Fibroblast of lung (primary cell): ENCODE measurements at regions not wholly inside any gene's neighbourhood (a gene's known extent, or its start where the extent isn't known, plus 50 kb on each side); places are given as distances from the start of the nearest gene placed in this dataset.

ENCODE experiments used
- DNase-seq, 2 donors: peaks; one replicate each; pipeline versions ENCODE4 v3.0.0 to v3.0.0-alpha.2; 2010; ENCODE audit warnings: low read depth in 2 of 2
- H2AFZ ChIP-seq: 2 replicates; pipeline ENCODE4 v1.5.1; 2012; ENCODE audit warnings: low read length, control low read depth, inconsistent platforms
- H3K27ac ChIP-seq: 2 replicates; pipeline ENCODE4 v1.5.1; 2011; ENCODE audit warnings: low read length, control low read depth; ENCODE audit not compliant: insufficient read depth
- H3K27me3 ChIP-seq: 2 replicates; pipeline ENCODE4 v1.5.1; 2011; ENCODE audit warnings: mild to moderate bottlenecking, low read length; ENCODE audit not compliant: control insufficient read depth, insufficient read depth
- H3K36me3 ChIP-seq: 2 replicates; pipeline ENCODE4 v1.5.1; 2011; ENCODE audit warnings: low read length; ENCODE audit not compliant: control insufficient read depth, insufficient read depth
- H3K4me1 ChIP-seq: 2 replicates; pipeline ENCODE4 v1.5.1; 2011; ENCODE audit warnings: low read length; ENCODE audit not compliant: control insufficient read depth, insufficient read depth; ENCODE audit errors: extremely low read depth
- H3K4me2 ChIP-seq: 2 replicates; pipeline ENCODE4 v1.5.1; 2011; ENCODE audit warnings: low read length, control low read depth; ENCODE audit not compliant: insufficient read depth; ENCODE audit errors: extremely low read depth
- H3K4me3 ChIP-seq, 4 experiments: fragments of 200-600 bp in 1 of 4; sonication (generic) in 1 of 4; replicated peaks in 1 of 4; 2 replicates each; pipeline ENCODE4 v1.5.1; 2011 to 2016; ENCODE audit warnings: low read length in 4 of 4, low read depth in 3 of 4, mild to moderate bottlenecking in 3 of 4, control low read depth in 2 of 4, inconsistent platforms in 1 of 4, mixed read lengths in 1 of 4; ENCODE audit not compliant: insufficient read depth in 1 of 4; ENCODE audit errors: control extremely low read depth in 1 of 4
- H3K79me2 ChIP-seq: 2 replicates; pipeline ENCODE4 v1.5.1; 2012; ENCODE audit warnings: mild to moderate bottlenecking, low read length, inconsistent platforms; ENCODE audit not compliant: control insufficient read depth, insufficient read depth
- H3K9ac ChIP-seq: 2 replicates; pipeline ENCODE4 v1.5.1; 2011; ENCODE audit warnings: mild to moderate bottlenecking, low read length, control low read depth; ENCODE audit not compliant: insufficient read depth
- H3K9me3 ChIP-seq: 2 replicates; pipeline ENCODE4 v1.5.1; 2012; ENCODE audit warnings: low read depth, low read length; ENCODE audit not compliant: control insufficient read depth, insufficient read depth
- H4K20me1 ChIP-seq: 2 replicates; pipeline ENCODE4 v1.5.1; 2011; ENCODE audit warnings: low read length; ENCODE audit not compliant: control insufficient read depth, insufficient read depth; ENCODE audit errors: extremely low read depth
- CTCF ChIP-seq, 2 donors: IDR thresholded peaks in 1 of 2; conservative IDR thresholded peaks in 1 of 2; 1 replicate in 1 of 2; 2 replicates in 1 of 2; pipeline ENCODE4 v1.5.1; 2011 to 2012; ENCODE audit warnings: low read length in 2 of 2, control low read depth in 1 of 2, inconsistent platforms in 1 of 2, low read depth in 1 of 2, mild to moderate bottlenecking in 1 of 2
- EZH2 ChIP-seq: IDR thresholded peaks from 2 replicates; pipeline ENCODE4 v1.5.1; 2012; ENCODE audit warnings: low read length, control low read depth, mild to moderate bottlenecking; ENCODE audit errors: missing control alignments

GRCh38 chr9:120040896-120041295, 539.1 kb downstream of the CDK5RAP2 start:
- no peak overlapping the region for H3K27ac ChIP-seq
- no peaks in the 10 kb centered on the region for H4K20me1 ChIP-seq
- no peak overlapping the region for H3K4me2 ChIP-seq
- no peak overlapping the region for H3K4me3 ChIP-seq
- H3K9me3 ChIP-seq, result no peaks in the 10 kb centered on the region
- H2AFZ ChIP-seq, result no peak overlapping the region
- H3K79me2 ChIP-seq, result no peaks in the 10 kb centered on the region
- TF ChIP-seq CTCF (conservative IDR thresholded peaks at IDR 0.05 in 1 of 2, IDR thresholded peaks at IDR 0.05 in 1 of 2; ENCODE audit: low read depth in 1 of 2, low read length in 2 of 2), result no peak
- no peak for TF ChIP-seq EZH2
- no peaks in the 10 kb centered on the region for H3K36me3 ChIP-seq
- DNase-seq, result no peak
- H3K9ac ChIP-seq, result no peak overlapping the region
- H3K27me3 ChIP-seq, result no peaks in the 10 kb centered on the region
- H3K4me1 ChIP-seq, result no peaks in the 10 kb centered on the region

- Histone ChIP-seq H2AFZ (no peak overlapping the region), H4K20me1 (no peaks in the 10 kb centered on the region), H3K27ac (no peak overlapping the region), H3K9ac (no peak overlapping the region), H3K4me3 (no peak overlapping the region), H3K36me3 (no peaks in the 10 kb centered on the region), H3K4me1 (no peaks in the 10 kb centered on the region), H3K27me3 (no peaks in the 10 kb centered on the region), H3K9me3 (no peaks in the 10 kb centered on the region), H3K79me2 (no peaks in the 10 kb centered on the region), H3K4me2 (no peak overlapping the region)
- no peak for DNase-seq
- TF ChIP-seq EZH2, result no peak
- TF ChIP-seq CTCF (conservative IDR thresholded peaks at IDR 0.05 in 1 of 2, IDR thresholded peaks at IDR 0.05 in 1 of 2; ENCODE audit: low read depth in 1 of 2, low read length in 2 of 2), result no peak
Observed at GRCh38 chr9:120038342-120038741, 541.6 kb downstream of the CDK5RAP2 start.

GRCh38 chr9:120032639-120033038, 547.3 kb downstream of the CDK5RAP2 start:
- Histone ChIP-seq H3K4me3 (no peak overlapping the region), H3K27ac (no peak overlapping the region), H4K20me1 (no peaks in the 10 kb centered on the region), H3K9ac (no peak overlapping the region), H3K79me2 (no peaks in the 10 kb centered on the region), H3K27me3 (no peaks in the 10 kb centered on the region), H3K36me3 (no peaks in the 10 kb centered on the region), H2AFZ (no peak overlapping the region), H3K9me3 (no peaks in the 10 kb centered on the region), H3K4me2 (no peak overlapping the region), H3K4me1 (no peaks in the 10 kb centered on the region)
- no peak for DNase-seq
- no peak for TF ChIP-seq CTCF (conservative IDR thresholded peaks at IDR 0.05 in 1 of 2, IDR thresholded peaks at IDR 0.05 in 1 of 2; ENCODE audit: low read depth in 1 of 2, low read length in 2 of 2)
- no peak for TF ChIP-seq EZH2
